ENCODE measurements at regions not wholly inside any gene's neighbourhood (a gene's known extent, or its start where the extent isn't known, plus 50 kb on each side); places are given as distances from the start of the nearest gene placed in this dataset.
A peak's percentile ranks its signal among the peaks of the same experiment; 100 is the strongest.
"Not testable (repeated sequence)": the region's sequence is repeated elsewhere in the genome, so short reads cannot be mapped to it uniquely, and the experiment has no call there.

GRCh38 chr9:30506749-30507148 lies 1877.7 kb upstream of the ACO1 start:
- no peak for DNase-seq

- DNase-seq, result no peak
Measured at GRCh38 chr9:30507166-30507565, 1877.3 kb upstream of the ACO1 start.

GRCh38 chr9:30511666-30512065 lies 1872.8 kb upstream of the ACO1 start:
- no peak for DNase-seq

GRCh38 chr9:30519166-30519565 lies 1865.3 kb upstream of the ACO1 start:
- no peak for DNase-seq

- DNase-seq, result no peak
Measured at GRCh38 chr9:30519756-30520155, 1864.7 kb upstream of the ACO1 start.

- DNase-seq, result no peak
Measured at GRCh38 chr9:30522061-30522460, 1862.4 kb upstream of the ACO1 start.

- DNase-seq, result peak; percentile 48
Measured at GRCh38 chr9:30522486-30522885, 1862.0 kb upstream of the ACO1 start.

GRCh38 chr9:30524311-30524710 lies 1860.1 kb upstream of the ACO1 start:
- DNase-seq, result no peak

- DNase-seq, result no peak
Measured at GRCh38 chr9:30534455-30534854, 1850.0 kb upstream of the ACO1 start.

- no peak for DNase-seq
Measured at GRCh38 chr9:30534896-30535295, 1849.5 kb upstream of the ACO1 start.

GRCh38 chr9:30536494-30536893 lies 1847.9 kb upstream of the ACO1 start:
- DNase-seq, result no peak

GRCh38 chr9:30539696-30540095 lies 1844.7 kb upstream of the ACO1 start:
- not testable (repeated sequence) for DNase-seq

GRCh38 chr9:30574355-30575151 lies 1809.9 kb upstream of the ACO1 start:
- no peak for DNase-seq

GRCh38 chr9:30575218-30575617 lies 1809.2 kb upstream of the ACO1 start:
- DNase-seq, result no peak

- no peak for DNase-seq
Measured at GRCh38 chr9:30575691-30576090, 1808.8 kb upstream of the ACO1 start.

GRCh38 chr9:30579810-30580209 lies 1804.6 kb upstream of the ACO1 start:
- DNase-seq, result no peak

GRCh38 chr9:30582240-30582639 lies 1802.2 kb upstream of the ACO1 start:
- DNase-seq, result no peak

GRCh38 chr9:30584559-30584958 lies 1799.9 kb upstream of the ACO1 start:
- DNase-seq, result no peak

- DNase-seq, result no peak
Measured at GRCh38 chr9:30591461-30591860, 1793.0 kb upstream of the ACO1 start.

- DNase-seq, result no peak
Measured at GRCh38 chr9:30597608-30598007, 1786.8 kb upstream of the ACO1 start.

- no peak for DNase-seq
Measured at GRCh38 chr9:30605936-30606335, 1778.5 kb upstream of the ACO1 start.

- DNase-seq, result no peak
Measured at GRCh38 chr9:30609713-30610112, 1774.7 kb upstream of the ACO1 start.

- not testable (repeated sequence) for DNase-seq
Measured at GRCh38 chr9:30616782-30617181, 1767.7 kb upstream of the ACO1 start.

- no peak for DNase-seq
Measured at GRCh38 chr9:30622561-30622960, 1761.9 kb upstream of the ACO1 start.

GRCh38 chr9:30628915-30629567 lies 1755.4 kb upstream of the ACO1 start:
- DNase-seq, result no peak

Data from right forelimb (tissue), 1 donor.